Inflammatory macrophage treated with lipopolysaccharide for 1 hour (primary cell): ENCODE measurements at regions not wholly inside any gene's neighbourhood (a gene's known extent, or its start where the extent isn't known, plus 50 kb on each side); places are given as distances from the start of the nearest gene placed in this dataset.

Source experiments
- DNase-seq, 2 donors: peaks; one replicate each; pipeline ENCODE4 v3.0.0-alpha.2; 2020 to 2022

- no peak for DNase-seq
Observed at GRCh38 chr22:20654343-20655208, 119.3 kb upstream of the SERPIND1 start.

DNA sequence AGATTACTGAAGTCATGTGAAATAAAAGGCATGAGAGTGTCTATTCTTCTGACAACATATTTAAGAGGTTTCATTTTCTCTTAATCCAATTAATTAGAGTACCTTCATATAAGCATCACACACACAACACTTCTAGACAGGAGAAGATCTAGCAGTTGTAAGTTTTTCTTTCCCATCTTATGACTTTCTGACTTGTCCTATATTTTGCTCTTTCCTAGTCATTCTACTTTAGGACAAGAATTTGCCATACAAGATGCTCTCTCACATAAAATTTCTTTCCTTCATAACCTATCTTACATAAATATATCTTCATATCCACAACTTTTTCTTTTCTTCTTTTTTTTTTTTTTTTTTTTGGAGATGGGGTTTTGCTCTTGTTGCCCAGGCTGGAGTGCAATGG, 118.3 kb upstream of the SERPIND1 start:
- DNase-seq, result no peak

- no peak for DNase-seq
Observed at GRCh38 chr22:20656516-20656901, 117.4 kb upstream of the SERPIND1 start.

DNA sequence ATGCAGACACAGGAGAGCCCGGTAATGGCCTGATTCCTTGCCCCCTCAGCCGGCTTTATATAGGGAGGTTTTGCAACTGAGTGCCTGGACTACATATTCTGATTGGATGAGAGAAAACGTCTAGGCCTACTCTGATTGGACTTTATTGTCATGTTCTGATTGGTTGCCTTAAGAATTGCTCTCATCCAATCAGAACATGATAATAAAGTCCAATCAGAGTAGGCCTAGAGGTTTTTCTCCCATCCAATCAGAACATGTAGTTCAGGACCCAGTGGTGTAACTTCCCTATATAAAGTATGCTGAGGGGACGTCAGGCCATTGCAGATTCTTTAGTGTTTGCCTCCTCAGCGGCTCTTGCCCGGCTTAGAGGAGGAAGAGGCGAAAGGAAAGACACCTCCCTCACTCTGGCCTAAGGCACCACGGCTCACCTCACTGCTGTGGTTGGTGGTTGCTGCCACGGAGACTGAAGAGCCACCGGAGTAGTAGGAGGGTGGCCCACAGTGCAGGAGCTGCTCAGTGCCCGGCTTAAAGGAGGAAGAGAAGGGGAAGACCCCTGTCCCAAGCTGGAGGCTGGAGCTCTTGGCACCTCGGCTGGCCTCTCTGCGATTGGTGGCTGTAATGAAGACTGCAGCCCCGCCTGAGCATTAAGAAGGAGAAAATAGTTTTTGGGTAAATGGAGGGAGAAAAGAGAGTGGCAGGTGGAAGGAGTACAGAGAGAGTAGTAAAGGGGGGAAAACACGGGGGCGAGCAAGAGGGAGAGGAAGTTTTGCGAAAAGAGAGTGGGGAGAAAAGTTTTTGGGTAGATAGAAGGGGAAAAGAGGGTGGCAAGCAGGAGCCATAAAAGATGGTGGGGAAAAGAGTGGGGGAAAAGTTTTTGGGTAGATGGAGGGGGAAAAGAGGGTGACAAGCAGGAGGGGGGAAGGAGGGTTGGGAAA, 116.7 kb upstream of the SERPIND1 start:
- DNase-seq, result peak in 1 of 2 donors; percentile 0
